ENCODE measurements at regions not wholly inside any gene's neighbourhood (a gene's known extent, or its start where the extent isn't known, plus 50 kb on each side); places are given as distances from the start of the nearest gene placed in this dataset.

- no peak overlapping the region for H3K27ac ChIP-seq (ENCODE audit: low read length)
- H3K79me2 ChIP-seq (replicated peaks; ENCODE audit: insufficient read depth, low read length), result no peaks in the 10 kb centered on the region
- no peak overlapping the region for H3K4me3 ChIP-seq (ENCODE audit: low read length)
- no peaks in the 10 kb centered on the region for H3K36me3 ChIP-seq (ENCODE audit: insufficient read depth, low read length)
- no peaks in the 10 kb centered on the region for H3K27me3 ChIP-seq (ENCODE audit: insufficient read depth, low read depth, low read length)
- no peak overlapping the region for H2AFZ ChIP-seq (ENCODE audit: low read depth, low read length)
- H3K4me2 ChIP-seq (ENCODE audit: low read length), result no peak overlapping the region
- H3K9me3 ChIP-seq (ENCODE audit: low read length), result no peaks in the 10 kb centered on the region
- no peaks in the 10 kb centered on the region for H3K9me2 ChIP-seq (ENCODE audit: insufficient read depth, low read length)
- H4K20me1 ChIP-seq (ENCODE audit: insufficient read depth), result no peaks in the 10 kb centered on the region
- H3F3A ChIP-seq (ENCODE audit: insufficient read depth, low read length, poor library complexity, severe bottlenecking), result no peaks in the 10 kb centered on the region
- H3K9ac ChIP-seq (ENCODE audit: low read length), result no peak overlapping the region
- TF ChIP-seq CTCF (IDR thresholded peaks at IDR 0.05; ENCODE audit: poor library complexity, severe bottlenecking) (no peak), RAD21 (conservative IDR thresholded peaks at IDR 0.05) (no peak), REST (IDR thresholded peaks at IDR 0.05; ENCODE audit: borderline replicate concordance) (no peak), EP300 (conservative IDR thresholded peaks at IDR 0.05; ENCODE audit: poor library complexity, severe bottlenecking) (no peak), MXI1 (conservative IDR thresholded peaks at IDR 0.05; ENCODE audit: poor library complexity, severe bottlenecking) (no peak), TAF1 (IDR thresholded peaks at IDR 0.05; ENCODE audit: low read depth) (no peak), POLR2AphosphoS5 (IDR thresholded peaks at IDR 0.05) (no peak)
Measured at GRCh38 chr3:70466096-70466495, 153.7 kb upstream of the MDFIC2 start.

- H3K27me3 ChIP-seq (ENCODE audit: insufficient read depth, low read depth, low read length), result no peaks in the 10 kb centered on the region
- no peak overlapping the region for H3K9ac ChIP-seq (ENCODE audit: low read length)
- no peak overlapping the region for H3K4me2 ChIP-seq (ENCODE audit: low read length)
- H3K9me2 ChIP-seq (ENCODE audit: insufficient read depth, low read length), result no peaks in the 10 kb centered on the region
- H3K27ac ChIP-seq (ENCODE audit: low read length), result no peak overlapping the region
- no peaks in the 10 kb centered on the region for H3K9me3 ChIP-seq (ENCODE audit: low read length)
- H2AFZ ChIP-seq (ENCODE audit: low read depth, low read length), result no peak overlapping the region
- no peaks in the 10 kb centered on the region for H3K79me2 ChIP-seq (replicated peaks; ENCODE audit: insufficient read depth, low read length)
- H4K20me1 ChIP-seq (ENCODE audit: insufficient read depth), result no peaks in the 10 kb centered on the region
- no peaks in the 10 kb centered on the region for H3K36me3 ChIP-seq (ENCODE audit: insufficient read depth, low read length)
- TF ChIP-seq EZH2 (IDR thresholded peaks at IDR 0.05; ENCODE audit: borderline replicate concordance, insufficient read depth, low read length, poor library complexity, severe bottlenecking) (no peak), CTCF (IDR thresholded peaks at IDR 0.05; ENCODE audit: poor library complexity, severe bottlenecking) (no peak), REST (IDR thresholded peaks at IDR 0.05; ENCODE audit: borderline replicate concordance) (no peak), TAF1 (IDR thresholded peaks at IDR 0.05; ENCODE audit: low read depth) (no peak), SMC3 (conservative IDR thresholded peaks at IDR 0.05; ENCODE audit: poor library complexity) (no peak), RAD21 (conservative IDR thresholded peaks at IDR 0.05) (no peak), EP300 (conservative IDR thresholded peaks at IDR 0.05; ENCODE audit: poor library complexity, severe bottlenecking) (no peak), MXI1 (conservative IDR thresholded peaks at IDR 0.05; ENCODE audit: poor library complexity, severe bottlenecking) (no peak), POLR2AphosphoS5 (IDR thresholded peaks at IDR 0.05) (no peak)
- no peaks in the 10 kb centered on the region for H3F3A ChIP-seq (ENCODE audit: insufficient read depth, low read length, poor library complexity, severe bottlenecking)
- H3K4me3 ChIP-seq (ENCODE audit: low read length), result no peak overlapping the region
Measured at GRCh38 chr3:70464876-70465275, 152.4 kb upstream of the MDFIC2 start.

All from neural cell (in vitro differentiated cells).